A673 (cell line): ENCODE measurements at regions not wholly inside any gene's neighbourhood (a gene's known extent, or its start where the extent isn't known, plus 50 kb on each side); places are given as distances from the start of the nearest gene placed in this dataset.

Experiments
- EZH2 ChIP-seq: fragments of 200-600 bp; sonication (generic); IDR thresholded peaks from 2 replicates; pipeline ENCODE4 v1.6.1; 2017; ENCODE audit warnings: borderline replicate concordance, low read depth, mild to moderate bottlenecking, mixed read lengths, antibody characterized with exemption, low read length; ENCODE audit not compliant: poor library complexity, severe bottlenecking
- TF ChIP-seq, protein P1 (sequence below): fragments of 300-800, 200-600 bp; sonication (generic); conservative IDR thresholded peaks from 2 replicates; pipeline ENCODE4 v1.5.1; 2017; ENCODE audit warnings: low read depth, mild to moderate bottlenecking, antibody characterized with exemption, low read length, moderate library complexity, mixed read lengths

DNA sequence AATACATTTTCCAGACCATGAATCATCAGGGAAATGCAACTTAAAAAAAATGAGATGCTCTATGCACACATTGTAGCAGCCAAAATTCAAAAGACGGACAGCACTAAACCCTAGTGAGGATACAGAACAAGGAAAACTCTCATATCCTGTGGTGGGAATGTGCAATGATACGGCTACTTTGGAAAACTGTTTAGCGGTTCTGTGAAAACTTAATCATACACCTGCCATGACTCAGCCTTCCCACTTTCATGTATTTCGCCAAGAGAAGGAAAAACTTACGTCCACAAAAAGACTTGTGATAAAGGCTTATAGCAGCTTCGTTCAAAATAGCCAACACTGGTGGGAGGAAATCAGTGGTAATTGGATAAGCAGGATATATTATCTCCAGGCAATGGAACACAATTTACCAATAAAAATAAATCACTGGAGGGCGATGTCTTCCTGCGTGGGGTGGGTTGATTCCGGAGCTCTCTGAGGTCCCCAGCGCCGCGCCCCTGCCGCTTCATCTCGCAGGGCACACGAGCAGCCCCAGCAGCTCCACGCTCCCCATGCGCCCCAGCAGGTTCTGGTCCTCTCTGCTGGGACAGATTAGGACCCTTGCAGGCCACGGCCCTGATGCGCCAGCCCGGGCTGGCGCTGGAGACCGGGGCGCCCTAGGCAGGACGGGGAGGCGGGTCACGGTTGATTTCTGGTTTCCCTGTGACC lies 97.2 kb upstream of the ARHGEF7 start:
- no peak for TF ChIP-seq EZH2
- TF ChIP-seq, protein P1, sequence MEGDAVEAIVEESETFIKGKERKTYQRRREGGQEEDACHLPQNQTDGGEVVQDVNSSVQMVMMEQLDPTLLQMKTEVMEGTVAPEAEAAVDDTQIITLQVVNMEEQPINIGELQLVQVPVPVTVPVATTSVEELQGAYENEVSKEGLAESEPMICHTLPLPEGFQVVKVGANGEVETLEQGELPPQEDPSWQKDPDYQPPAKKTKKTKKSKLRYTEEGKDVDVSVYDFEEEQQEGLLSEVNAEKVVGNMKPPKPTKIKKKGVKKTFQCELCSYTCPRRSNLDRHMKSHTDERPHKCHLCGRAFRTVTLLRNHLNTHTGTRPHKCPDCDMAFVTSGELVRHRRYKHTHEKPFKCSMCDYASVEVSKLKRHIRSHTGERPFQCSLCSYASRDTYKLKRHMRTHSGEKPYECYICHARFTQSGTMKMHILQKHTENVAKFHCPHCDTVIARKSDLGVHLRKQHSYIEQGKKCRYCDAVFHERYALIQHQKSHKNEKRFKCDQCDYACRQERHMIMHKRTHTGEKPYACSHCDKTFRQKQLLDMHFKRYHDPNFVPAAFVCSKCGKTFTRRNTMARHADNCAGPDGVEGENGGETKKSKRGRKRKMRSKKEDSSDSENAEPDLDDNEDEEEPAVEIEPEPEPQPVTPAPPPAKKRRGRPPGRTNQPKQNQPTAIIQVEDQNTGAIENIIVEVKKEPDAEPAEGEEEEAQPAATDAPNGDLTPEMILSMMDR = no peak
